Chondrocyte (in vitro differentiated cells): ENCODE measurements at regions not wholly inside any gene's neighbourhood (a gene's known extent, or its start where the extent isn't known, plus 50 kb on each side); places are given as distances from the start of the nearest gene placed in this dataset.

Experiments used
- DNase-seq: peaks from one replicate; pipeline ENCODE4 v3.0.0; 2021; ENCODE audit warnings: mixed read lengths, low spot score
- H3K27ac Mint-ChIP-seq: one replicate; pipeline ENCODE4 v1.8.0; 2021; ENCODE audit warnings: mild to moderate bottlenecking, moderate library complexity, mixed read lengths; ENCODE audit not compliant: unreplicated experiment
- H3K27me3 Mint-ChIP-seq: 2 replicates; pipeline ENCODE4 v1.8.0; 2021; ENCODE audit warnings: low read depth, mixed read lengths
- H3K36me3 Mint-ChIP-seq: 2 replicates; pipeline ENCODE4 v1.8.0; 2021; ENCODE audit warnings: low read depth, mixed read lengths
- H3K4me1 Mint-ChIP-seq: 2 replicates; pipeline ENCODE4 v1.8.0; 2021; ENCODE audit warnings: low read depth, mild to moderate bottlenecking, mixed read lengths
- H3K4me3 Mint-ChIP-seq: one replicate; pipeline ENCODE4 v1.8.0; 2021; ENCODE audit warnings: mild to moderate bottlenecking, moderate library complexity, mixed read lengths; ENCODE audit not compliant: unreplicated experiment
- H3K9me3 Mint-ChIP-seq: 2 replicates; pipeline ENCODE4 v1.8.0; 2021; ENCODE audit warnings: low read depth, mixed read lengths
- CTCF ChIP-seq: fragments of 200-600 bp; sonication (generic); IDR thresholded peaks from 2 replicates; pipeline ENCODE4 v1.5.0; 2021; ENCODE audit warnings: antibody characterized with exemption, mild to moderate bottlenecking, moderate library complexity

DNA sequence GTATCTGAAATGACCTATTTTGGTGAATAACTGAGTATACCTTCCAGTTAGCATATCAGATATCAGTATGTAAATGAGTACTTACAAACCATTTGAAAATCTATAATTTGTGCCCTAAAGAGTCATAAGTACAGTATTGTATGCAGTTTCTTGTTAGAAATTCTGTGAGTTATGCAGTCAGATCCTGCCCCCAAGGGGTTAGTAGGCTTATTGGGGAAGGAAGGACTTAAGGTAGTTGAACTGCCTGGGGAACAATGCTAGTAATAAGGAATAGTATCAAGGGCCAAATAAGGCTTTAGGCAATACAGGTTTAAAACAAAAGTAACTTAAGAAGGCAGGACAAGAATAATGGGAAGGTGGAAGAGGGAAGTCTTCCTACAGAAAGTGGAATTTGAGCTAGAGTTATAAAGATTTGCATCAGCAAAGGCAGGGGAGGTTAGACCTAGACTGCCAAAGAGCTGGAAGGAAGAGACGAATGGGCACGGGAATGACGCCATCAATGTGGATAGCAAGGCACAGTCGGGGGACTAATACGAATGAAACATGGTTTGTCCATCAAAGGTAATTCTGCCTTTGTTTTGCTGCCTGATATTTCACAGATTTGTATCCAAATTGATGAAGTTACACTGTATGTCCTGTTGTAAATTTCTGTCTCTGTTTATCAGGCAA is 182.9 kb upstream of the DPYD start:
- no peak overlapping the region for H3K27ac Mint-ChIP-seq
- peaks cover 16% of the 10 kb centered on the region for H3K36me3 Mint-ChIP-seq
- DNase-seq: no peak
- H3K4me3 Mint-ChIP-seq: no peak overlapping the region
- H3K9me3 Mint-ChIP-seq: peaks cover 18% of the 10 kb centered on the region
- TF ChIP-seq CTCF: peak; percentile 58
- H3K4me1 Mint-ChIP-seq: peaks cover 28% of the 10 kb centered on the region
- H3K27me3 Mint-ChIP-seq: no peaks in the 10 kb centered on the region

GRCh38 chr1:98102345-98103030 is 181.7 kb upstream of the DPYD start:
- Mint-ChIP-seq H3K4me3 (no peak overlapping the region), H3K27me3 (no peaks in the 10 kb centered on the region), H3K4me1 (peaks cover 28% of the 10 kb centered on the region), H3K27ac (no peak overlapping the region), H3K9me3 (peaks cover 8% of the 10 kb centered on the region), H3K36me3 (peaks cover 6% of the 10 kb centered on the region)
- TF ChIP-seq CTCF: no peak
- no peak for DNase-seq

DNA sequence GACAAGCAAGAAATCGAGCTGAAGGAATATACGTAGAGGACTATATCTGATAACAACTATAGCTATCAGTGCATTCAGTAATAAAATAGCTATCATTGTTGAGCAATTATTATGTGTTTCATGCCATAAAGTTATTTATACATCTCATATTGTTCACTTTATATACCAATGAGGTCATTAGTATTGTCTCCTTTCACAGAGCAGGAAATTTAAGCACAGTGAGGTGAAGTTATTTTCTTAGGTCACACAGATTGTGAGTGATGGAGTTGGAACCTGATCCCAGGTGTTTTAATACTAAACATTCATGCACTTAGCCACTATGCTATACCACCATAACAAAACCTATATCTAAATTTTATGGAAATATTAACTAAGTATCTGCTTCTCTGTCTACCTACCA is 180.5 kb upstream of the DPYD start:
- Mint-ChIP-seq H3K27me3 (no peaks in the 10 kb centered on the region), H3K27ac (no peak overlapping the region), H3K36me3 (peaks cover 1% of the 10 kb centered on the region), H3K9me3 (peaks cover 2% of the 10 kb centered on the region), H3K4me3 (no peak overlapping the region), H3K4me1 (peaks cover 28% of the 10 kb centered on the region)
- no peak for DNase-seq
- TF ChIP-seq CTCF: no peak

DNA sequence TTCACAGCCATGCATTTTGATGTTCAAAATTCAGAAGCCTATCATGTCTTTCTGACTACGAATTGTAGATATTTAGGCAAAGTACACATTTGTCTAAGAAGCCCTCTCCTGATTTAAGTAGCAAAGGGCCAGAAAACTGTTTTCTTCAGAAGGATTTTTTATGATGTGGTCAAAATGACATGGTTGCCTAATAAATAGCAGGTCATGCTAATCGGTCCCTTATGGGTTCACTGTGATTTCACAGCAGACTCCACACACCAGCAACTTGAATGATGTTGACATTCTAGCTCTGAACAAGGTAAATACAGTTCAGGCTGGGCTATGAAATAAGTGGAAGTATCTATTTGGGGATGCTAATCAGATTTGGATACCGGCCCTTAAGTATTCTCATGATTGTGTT is 178.7 kb upstream of the DPYD start:
- H3K36me3 Mint-ChIP-seq: no peaks in the 10 kb centered on the region
- no peak overlapping the region for H3K4me3 Mint-ChIP-seq
- H3K27ac Mint-ChIP-seq: no peak overlapping the region
- no peaks in the 10 kb centered on the region for H3K27me3 Mint-ChIP-seq
- H3K9me3 Mint-ChIP-seq: no peaks in the 10 kb centered on the region
- no peak for DNase-seq
- peaks cover 31% of the 10 kb centered on the region for H3K4me1 Mint-ChIP-seq
- TF ChIP-seq CTCF: no peak

GRCh38 chr1:98098473-98098872 is 177.6 kb upstream of the DPYD start:
- no peak for TF ChIP-seq CTCF
- no peak for DNase-seq
- Mint-ChIP-seq H3K9me3 (no peaks in the 10 kb centered on the region), H3K36me3 (no peaks in the 10 kb centered on the region), H3K4me1 (peaks cover 24% of the 10 kb centered on the region), H3K27me3 (no peaks in the 10 kb centered on the region), H3K27ac (no peak overlapping the region), H3K4me3 (no peak overlapping the region)
